ENCODE measurements at regions not wholly inside any gene's neighbourhood (a gene's known extent, or its start where the extent isn't known, plus 50 kb on each side); places are given as distances from the start of the nearest gene placed in this dataset.
"Not testable (repeated sequence)": the region's sequence is repeated elsewhere in the genome, so short reads cannot be mapped to it uniquely, and the experiment has no call there.

DNA sequence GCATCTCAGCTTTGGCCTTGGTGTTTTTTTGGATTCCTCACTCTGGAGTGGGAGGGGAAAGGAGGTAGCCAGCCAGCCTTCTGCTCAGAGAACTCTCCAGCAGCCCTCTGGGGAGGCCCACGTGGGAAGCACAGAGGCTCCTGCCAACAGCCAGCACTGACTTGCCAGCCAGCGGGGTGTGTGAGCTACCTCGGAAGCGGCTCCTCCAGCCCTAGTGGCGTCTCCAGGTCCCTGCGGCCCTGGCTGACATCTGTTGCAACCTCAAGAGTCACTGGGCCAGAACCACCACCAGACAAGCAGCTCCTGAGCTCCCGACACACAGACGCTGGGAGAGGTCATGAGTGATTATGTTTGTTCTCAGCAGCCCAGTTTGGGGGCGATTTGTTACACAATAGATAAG, 180.2 kb upstream of the FZD8 start:
- TF ChIP-seq CTCF (IDR thresholded peaks at IDR 0.05): peak; percentile 19
- H3K27ac ChIP-seq: peak overlapping the region; percentile 50 to 76
- DNase-seq (ENCODE audit: low spot score): peak; percentile 95
- H3K4me3 ChIP-seq: no peak overlapping the region

DNA sequence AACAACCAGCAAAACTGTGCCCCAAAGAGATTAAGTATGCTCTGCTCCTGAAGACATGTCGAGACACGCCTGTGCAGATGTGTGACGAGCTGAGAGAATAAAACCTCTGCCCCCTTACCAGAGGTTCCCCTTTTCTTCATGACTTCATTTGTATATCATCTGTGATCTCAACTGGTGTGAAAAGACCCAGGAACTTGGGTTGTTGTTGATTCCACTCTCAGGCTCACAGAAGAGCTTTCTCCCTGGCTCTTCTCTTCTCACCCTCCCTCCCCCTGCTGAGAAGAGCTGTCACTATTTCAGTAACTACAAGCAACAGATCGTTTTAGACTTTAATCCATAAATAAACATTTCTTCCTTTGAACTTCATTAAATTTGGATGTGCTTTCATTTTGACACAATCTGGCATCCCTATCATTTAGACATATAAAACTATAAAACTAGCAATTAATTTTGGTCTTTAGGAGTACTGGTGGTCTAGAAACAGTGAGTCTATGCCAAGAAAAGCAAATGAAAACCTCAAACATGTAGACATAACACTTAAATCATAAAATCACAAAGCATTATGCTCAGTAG, 179.3 kb upstream of the FZD8 start:
- DNase-seq (ENCODE audit: low spot score): no peak
- TF ChIP-seq CTCF (IDR thresholded peaks at IDR 0.05): no peak

DNA sequence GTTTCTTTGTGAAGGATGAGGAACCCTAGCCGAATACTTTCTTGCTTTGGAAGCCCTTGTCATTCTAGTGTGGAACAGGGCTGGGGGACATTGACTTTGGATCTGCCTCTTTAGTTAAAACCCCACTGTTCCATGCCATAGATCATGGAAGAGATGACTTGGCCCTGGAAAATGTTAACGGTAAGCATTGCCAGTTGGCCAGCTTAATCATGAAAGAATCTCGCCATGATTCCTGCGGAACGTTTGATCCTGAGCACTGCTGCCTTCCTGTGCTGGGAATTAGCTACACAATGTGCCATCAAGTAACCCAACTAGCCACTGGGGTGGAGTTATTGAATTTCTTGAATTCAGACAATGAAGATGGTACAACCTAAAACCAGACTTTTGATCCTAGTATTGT, 177.6 kb upstream of the FZD8 start:
- DNase-seq (ENCODE audit: low spot score): no peak
- TF ChIP-seq CTCF (IDR thresholded peaks at IDR 0.05): no peak
- no peak overlapping the region for H3K4me3 ChIP-seq
- H3K27ac ChIP-seq: no peak overlapping the region

More for the DNA sequence above, 179.3 kb upstream of the FZD8 start:
- peak overlapping the region in 1 of 2 donors; percentile 76 for H3K27ac ChIP-seq
- no peak overlapping the region for H3K4me3 ChIP-seq

- H3K27ac ChIP-seq: no peak overlapping the region
- TF ChIP-seq CTCF (IDR thresholded peaks at IDR 0.05): no peak
- H3K4me3 ChIP-seq: no peak overlapping the region
- DNase-seq (ENCODE audit: low spot score): no peak
Measured at GRCh38 chr10:35819011-35819410, 176.9 kb upstream of the FZD8 start.

- H3K27ac ChIP-seq; DNase-seq (ENCODE audit: low spot score); H3K4me3 ChIP-seq: not testable (repeated sequence)
Measured at GRCh38 chr10:35817109-35817508, 175.0 kb upstream of the FZD8 start.

GRCh38 chr10:35813219-35813618, 171.1 kb upstream of the FZD8 start:
- TF ChIP-seq CTCF (IDR thresholded peaks at IDR 0.05): no peak
- no peak for DNase-seq (ENCODE audit: low spot score)
- Histone ChIP-seq H3K4me3 (no peak overlapping the region), H3K27ac (no peak overlapping the region)

- DNase-seq (ENCODE audit: low spot score): no peak
- no peak for TF ChIP-seq CTCF (IDR thresholded peaks at IDR 0.05)
- Histone ChIP-seq H3K27ac (no peak overlapping the region), H3K4me3 (no peak overlapping the region)
Measured at GRCh38 chr10:35808344-35808743, 166.2 kb upstream of the FZD8 start.

DNA sequence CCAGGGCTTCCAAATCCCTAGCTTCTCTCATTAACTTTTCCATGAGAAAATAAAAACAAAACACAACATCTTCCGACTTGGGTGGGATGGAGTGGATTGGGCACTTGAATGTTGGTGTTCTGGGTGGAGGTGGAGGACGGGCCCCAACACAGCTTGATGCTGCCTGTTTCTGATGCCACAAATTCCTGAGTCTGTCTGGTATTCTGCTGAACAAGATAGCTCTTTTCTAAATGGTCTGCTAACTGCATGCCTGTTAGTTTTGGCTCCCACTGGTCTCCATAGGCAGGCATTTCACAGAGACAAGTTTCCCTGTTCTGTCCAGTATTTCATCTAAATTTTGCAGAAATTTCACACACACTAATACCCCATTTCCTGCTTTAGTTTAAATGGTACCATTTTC, 160.9 kb upstream of the FZD8 start:
- no peak for DNase-seq (ENCODE audit: low spot score)
- H3K4me3 ChIP-seq: no peak overlapping the region
- TF ChIP-seq CTCF (IDR thresholded peaks at IDR 0.05): no peak
- H3K27ac ChIP-seq: no peak overlapping the region
